ENCODE measurements at regions not wholly inside any gene's neighbourhood (a gene's known extent, or its start where the extent isn't known, plus 50 kb on each side); places are given as distances from the start of the nearest gene placed in this dataset.
"Not testable (repeated sequence)": the region's sequence is repeated elsewhere in the genome, so short reads cannot be mapped to it uniquely, and the experiment has no call there.

GRCh38 chr12:31906557-31907301, 52.5 kb upstream of the RESF1 start:
- H3K4me3 ChIP-seq (ENCODE audit: low read length): no peak overlapping the region
- H3K27me3 ChIP-seq (ENCODE audit: control insufficient read depth, insufficient read depth, low read length): no peaks in the 10 kb centered on the region
- no peak overlapping the region for H3K27ac ChIP-seq (ENCODE audit: low read length)
- H3K4me1 ChIP-seq (ENCODE audit: control insufficient read depth, insufficient read depth, low read length): no peaks in the 10 kb centered on the region
- 80% methylated on average over 1 of the region's 4 CpGs for WGBS (ENCODE audit: insufficient coverage, low lambda C conversion rate)
- H3K9me3 ChIP-seq (ENCODE audit: control insufficient read depth, low read depth, low read length): peaks cover 3% of the 10 kb centered on the region
- H3K36me3 ChIP-seq (ENCODE audit: control insufficient read depth, insufficient read depth, low read length): no peaks in the 10 kb centered on the region
- DNase-seq: no peak

GRCh38 chr12:31903025-31903424, 56.2 kb upstream of the RESF1 start:
- H3K4me1 ChIP-seq (ENCODE audit: control insufficient read depth, insufficient read depth, low read length): no peaks in the 10 kb centered on the region
- 96% methylated on average over 3 of the region's 3 CpGs for WGBS (ENCODE audit: insufficient coverage, low lambda C conversion rate)
- no peak for DNase-seq
- no peaks in the 10 kb centered on the region for H3K27me3 ChIP-seq (ENCODE audit: control insufficient read depth, insufficient read depth, low read length)
- H3K4me3 ChIP-seq (ENCODE audit: low read length): no peak overlapping the region
- peaks cover 3% of the 10 kb centered on the region for H3K9me3 ChIP-seq (ENCODE audit: control insufficient read depth, low read depth, low read length)
- no peak overlapping the region for H3K27ac ChIP-seq (ENCODE audit: low read length)
- H3K36me3 ChIP-seq (ENCODE audit: control insufficient read depth, insufficient read depth, low read length): no peaks in the 10 kb centered on the region

GRCh38 chr12:31900271-31900670, 58.9 kb upstream of the RESF1 start:
- Histone ChIP-seq H3K27me3 (ENCODE audit: control insufficient read depth, insufficient read depth, low read length) (no peaks in the 10 kb centered on the region), H3K27ac (ENCODE audit: low read length) (no peak overlapping the region), H3K9me3 (ENCODE audit: control insufficient read depth, low read depth, low read length) (no peaks in the 10 kb centered on the region), H3K36me3 (ENCODE audit: control insufficient read depth, insufficient read depth, low read length) (no peaks in the 10 kb centered on the region), H3K4me1 (ENCODE audit: control insufficient read depth, insufficient read depth, low read length) (no peaks in the 10 kb centered on the region), H3K4me3 (ENCODE audit: low read length) (no peak overlapping the region)
- WGBS (ENCODE audit: insufficient coverage, low lambda C conversion rate): no CpG with 5 or more reads among the region's 4 CpGs
- DNase-seq: no peak

- H3K4me3 ChIP-seq (ENCODE audit: low read length): no peak overlapping the region
- no peaks in the 10 kb centered on the region for H3K36me3 ChIP-seq (ENCODE audit: control insufficient read depth, insufficient read depth, low read length)
- DNase-seq: no peak
- H3K27ac ChIP-seq (ENCODE audit: low read length): no peak overlapping the region
- H3K9me3 ChIP-seq (ENCODE audit: control insufficient read depth, low read depth, low read length): no peaks in the 10 kb centered on the region
- no peaks in the 10 kb centered on the region for H3K27me3 ChIP-seq (ENCODE audit: control insufficient read depth, insufficient read depth, low read length)
- WGBS (ENCODE audit: insufficient coverage, low lambda C conversion rate): 80% methylated on average over 1 of the region's 2 CpGs
- no peaks in the 10 kb centered on the region for H3K4me1 ChIP-seq (ENCODE audit: control insufficient read depth, insufficient read depth, low read length)
Observed at GRCh38 chr12:31899109-31899508, 60.1 kb upstream of the RESF1 start.

- 60% methylated on average over 1 of the region's 10 CpGs for WGBS (ENCODE audit: insufficient coverage, low lambda C conversion rate)
- Histone ChIP-seq H3K9me3 (ENCODE audit: control insufficient read depth, low read depth, low read length) (no peaks in the 10 kb centered on the region), H3K36me3 (ENCODE audit: control insufficient read depth, insufficient read depth, low read length) (no peaks in the 10 kb centered on the region), H3K4me3 (ENCODE audit: low read length) (no peak overlapping the region), H3K27ac (ENCODE audit: low read length) (no peak overlapping the region), H3K27me3 (ENCODE audit: control insufficient read depth, insufficient read depth, low read length) (no peaks in the 10 kb centered on the region), H3K4me1 (ENCODE audit: control insufficient read depth, insufficient read depth, low read length) (no peaks in the 10 kb centered on the region)
- DNase-seq: no peak
Observed at GRCh38 chr12:31897781-31898503, 61.3 kb upstream of the RESF1 start.

GRCh38 chr12:31897092-31897491, 62.1 kb upstream of the RESF1 start:
- WGBS (ENCODE audit: insufficient coverage, low lambda C conversion rate): 95% methylated on average over 4 of the region's 8 CpGs

GRCh38 chr12:31896514-31897039, 62.6 kb upstream of the RESF1 start:
- H3K9me3 ChIP-seq (ENCODE audit: control insufficient read depth, low read depth, low read length): no peaks in the 10 kb centered on the region
- no peaks in the 10 kb centered on the region for H3K4me1 ChIP-seq (ENCODE audit: control insufficient read depth, insufficient read depth, low read length)
- WGBS (ENCODE audit: insufficient coverage, low lambda C conversion rate): 30% methylated on average over 2 of the region's 6 CpGs
- no peak overlapping the region for H3K27ac ChIP-seq (ENCODE audit: low read length)
- no peaks in the 10 kb centered on the region for H3K36me3 ChIP-seq (ENCODE audit: control insufficient read depth, insufficient read depth, low read length)
- H3K27me3 ChIP-seq (ENCODE audit: control insufficient read depth, insufficient read depth, low read length): no peaks in the 10 kb centered on the region
- no peak overlapping the region for H3K4me3 ChIP-seq (ENCODE audit: low read length)
- DNase-seq: peak in 1 of 2 donors; percentile 25

More at GRCh38 chr12:31897092-31897491, 62.1 kb upstream of the RESF1 start:
- H3K27me3 ChIP-seq (ENCODE audit: control insufficient read depth, insufficient read depth, low read length); DNase-seq; H3K36me3 ChIP-seq (ENCODE audit: control insufficient read depth, insufficient read depth, low read length); H3K4me1 ChIP-seq (ENCODE audit: control insufficient read depth, insufficient read depth, low read length); H3K9me3 ChIP-seq (ENCODE audit: control insufficient read depth, low read depth, low read length); H3K27ac ChIP-seq (ENCODE audit: low read length); H3K4me3 ChIP-seq (ENCODE audit: low read length): not testable (repeated sequence)

- no peaks in the 10 kb centered on the region for H3K9me3 ChIP-seq (ENCODE audit: control insufficient read depth, low read depth, low read length)
- WGBS (ENCODE audit: insufficient coverage, low lambda C conversion rate): no CpG with 5 or more reads among the region's 8 CpGs
- H3K4me3 ChIP-seq (ENCODE audit: low read length): no peak overlapping the region
- H3K27ac ChIP-seq (ENCODE audit: low read length): no peak overlapping the region
- DNase-seq: no peak
- H3K36me3 ChIP-seq (ENCODE audit: control insufficient read depth, insufficient read depth, low read length): no peaks in the 10 kb centered on the region
- H3K4me1 ChIP-seq (ENCODE audit: control insufficient read depth, insufficient read depth, low read length): no peaks in the 10 kb centered on the region
- H3K27me3 ChIP-seq (ENCODE audit: control insufficient read depth, insufficient read depth, low read length): no peaks in the 10 kb centered on the region
Observed at GRCh38 chr12:31895449-31896150, 63.6 kb upstream of the RESF1 start.

GRCh38 chr12:31890295-31891285, 68.6 kb upstream of the RESF1 start:
- H3K27ac ChIP-seq (ENCODE audit: low read length): no peak overlapping the region
- H3K4me1 ChIP-seq (ENCODE audit: control insufficient read depth, insufficient read depth, low read length): no peaks in the 10 kb centered on the region
- 80% methylated on average over 2 of the region's 8 CpGs for WGBS (ENCODE audit: insufficient coverage, low lambda C conversion rate)
- H3K9me3 ChIP-seq (ENCODE audit: control insufficient read depth, low read depth, low read length): peaks cover 5% of the 10 kb centered on the region
- no peaks in the 10 kb centered on the region for H3K27me3 ChIP-seq (ENCODE audit: control insufficient read depth, insufficient read depth, low read length)
- H3K36me3 ChIP-seq (ENCODE audit: control insufficient read depth, insufficient read depth, low read length): no peaks in the 10 kb centered on the region
- DNase-seq: no peak
- no peak overlapping the region for H3K4me3 ChIP-seq (ENCODE audit: low read length)
